Ovary (tissue), 3 donors: ENCODE measurements at regions not wholly inside any gene's neighbourhood (a gene's known extent, or its start where the extent isn't known, plus 50 kb on each side); places are given as distances from the start of the nearest gene placed in this dataset.

Experiments
- CTCF ChIP-seq, 3 donors: fragments of 450-650 bp in 2 of 3; fragments of 200-600 bp in 1 of 3; IDR thresholded peaks; one replicate each; pipeline versions ENCODE4 v1.5.1 to v1.8.0; 2016 to 2022; ENCODE audit warnings: antibody characterized with exemption in 3 of 3, mild to moderate bottlenecking in 1 of 3
- POLR2A ChIP-seq: fragments of 450-650 bp; IDR thresholded peaks from one replicate; pipeline ENCODE4 v1.6.1; 2017; ENCODE audit warnings: antibody characterized with exemption, mild to moderate bottlenecking, moderate library complexity
- donor health status: DM: no; HTN: no; CAD: no.

DNA sequence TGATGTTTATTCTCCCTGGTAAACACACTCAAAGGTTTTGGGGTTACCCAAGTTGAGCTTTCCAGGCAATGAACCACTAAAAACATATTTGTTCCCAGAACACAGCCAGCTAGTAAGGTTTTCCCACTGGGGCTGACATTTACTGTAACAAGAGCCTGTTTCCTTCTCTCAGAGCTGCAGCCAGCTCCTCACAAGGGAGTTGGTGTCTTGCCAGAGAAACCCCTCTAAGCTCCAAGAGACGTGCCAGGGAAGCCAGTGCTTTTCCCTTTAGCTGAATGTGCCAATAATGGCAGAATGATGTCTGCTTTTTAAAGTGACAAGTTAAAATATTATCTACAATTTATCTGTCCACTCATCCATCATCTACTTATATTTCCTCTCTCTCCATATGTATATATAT is 170.8 kb upstream of the RBFOX1 start:
- TF ChIP-seq CTCF (IDR thresholded peaks at IDR 0.05) (no peak), POLR2A (no peak)
